Renal cortical epithelial cell (primary cell): ENCODE measurements at regions not wholly inside any gene's neighbourhood (a gene's known extent, or its start where the extent isn't known, plus 50 kb on each side); places are given as distances from the start of the nearest gene placed in this dataset.

Experiments used
- DNase-seq: peaks from one replicate; pipeline ENCODE4 v3.0.0-alpha.2; 2011; ENCODE audit warnings: low read depth

GRCh38 chr13:44174769-44175425 is 198.7 kb upstream of the SERP2 start:
- peak; percentile 72 for DNase-seq

DNA sequence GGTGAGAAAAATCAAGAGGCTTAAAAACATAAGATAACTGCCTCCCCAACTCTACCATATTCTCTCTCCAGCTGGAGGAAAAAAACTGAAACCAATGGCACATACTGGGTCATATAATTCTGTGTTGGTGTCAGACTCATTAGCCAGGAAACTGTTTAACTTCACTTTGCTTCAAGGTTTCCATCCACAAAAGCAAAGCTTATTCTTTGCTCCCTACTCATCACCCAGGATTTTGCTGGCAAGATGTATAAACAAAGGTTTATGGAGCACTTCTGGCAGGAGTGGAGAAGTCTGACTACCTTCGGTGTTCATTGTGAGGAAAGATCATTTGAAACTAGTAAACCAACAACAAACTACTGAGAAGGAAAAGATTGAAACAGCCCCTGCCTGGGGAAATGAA is 197.5 kb upstream of the SERP2 start:
- DNase-seq = peak; percentile 36

DNA sequence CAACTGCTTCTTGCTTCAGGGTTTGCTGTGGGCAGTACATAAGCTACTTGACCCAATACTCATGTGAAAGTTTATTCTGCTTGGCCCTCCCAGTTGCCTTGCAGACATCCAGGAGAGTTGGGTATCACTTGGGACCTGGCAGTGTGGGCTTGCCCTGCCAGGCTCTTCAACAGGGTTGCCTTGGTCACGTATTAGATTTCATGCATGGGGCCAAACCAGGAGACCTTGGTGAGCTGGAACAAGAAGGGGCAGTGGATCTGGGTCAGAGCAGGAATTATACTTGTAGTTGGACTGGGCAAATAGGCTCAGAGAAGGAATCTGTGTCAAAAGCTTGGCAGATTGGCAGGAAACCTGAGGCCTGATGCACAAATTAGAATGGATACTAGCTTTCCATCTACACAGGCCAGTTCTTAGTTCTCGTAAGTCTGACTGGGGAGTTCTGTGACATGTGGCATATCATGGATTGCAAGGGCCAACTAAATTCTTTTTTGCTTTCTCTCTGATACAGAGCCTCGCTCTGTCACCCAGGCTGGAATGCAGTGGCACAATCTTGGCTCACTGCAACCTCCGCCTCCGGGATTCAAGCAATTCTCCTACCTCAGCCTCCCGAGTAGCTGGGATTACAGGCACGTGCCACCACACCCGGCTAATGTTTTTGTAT is 192.6 kb upstream of the SERP2 start:
- DNase-seq = no peak

GRCh38 chr13:44181931-44182330 is 191.7 kb upstream of the SERP2 start:
- DNase-seq = peak; percentile 28

DNA sequence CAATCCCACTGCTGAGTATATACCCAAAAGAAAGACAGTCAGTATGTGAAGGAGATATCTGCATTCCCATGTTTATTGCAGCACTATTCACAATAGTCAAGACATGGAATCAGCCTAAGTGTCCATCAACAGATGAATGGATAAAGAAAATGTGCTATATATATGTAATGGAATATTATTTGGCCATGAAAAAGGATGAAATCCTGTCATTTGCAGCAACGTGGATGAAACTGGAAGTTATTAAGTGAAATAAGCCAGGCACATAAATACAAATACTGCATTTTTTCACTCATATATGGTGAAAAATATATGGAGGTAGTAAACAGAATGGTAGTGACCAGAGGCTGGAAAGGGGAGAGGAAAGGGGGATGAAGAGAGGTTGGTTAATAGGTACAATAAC is 188.9 kb upstream of the SERP2 start:
- no peak for DNase-seq

GRCh38 chr13:44188257-44188656 is 185.4 kb upstream of the SERP2 start:
- peak; percentile 85 for DNase-seq

DNA sequence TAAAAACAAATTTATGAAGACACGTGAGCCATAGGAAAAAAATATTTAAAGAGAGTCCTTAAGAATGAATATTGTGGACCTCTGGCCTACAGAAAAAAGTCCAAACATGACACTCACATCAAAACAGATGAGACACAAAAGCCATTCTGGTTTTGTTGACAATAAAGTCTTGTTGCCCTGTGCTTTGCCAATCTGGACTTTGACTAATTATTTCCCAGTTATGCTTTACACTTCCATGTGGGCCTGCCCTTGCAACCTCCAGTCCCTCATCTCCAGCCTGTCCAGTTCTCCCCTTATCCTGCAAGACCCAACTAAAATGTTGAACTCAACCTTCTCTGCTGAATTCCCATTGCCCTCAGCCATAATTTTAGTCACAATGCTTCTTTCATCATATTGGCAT is 184.5 kb upstream of the SERP2 start:
- no peak for DNase-seq

GRCh38 chr13:44191103-44191502 is 182.5 kb upstream of the SERP2 start:
- no peak for DNase-seq

GRCh38 chr13:44191504-44192171 is 182.0 kb upstream of the SERP2 start:
- peak; percentile 44 for DNase-seq

DNA sequence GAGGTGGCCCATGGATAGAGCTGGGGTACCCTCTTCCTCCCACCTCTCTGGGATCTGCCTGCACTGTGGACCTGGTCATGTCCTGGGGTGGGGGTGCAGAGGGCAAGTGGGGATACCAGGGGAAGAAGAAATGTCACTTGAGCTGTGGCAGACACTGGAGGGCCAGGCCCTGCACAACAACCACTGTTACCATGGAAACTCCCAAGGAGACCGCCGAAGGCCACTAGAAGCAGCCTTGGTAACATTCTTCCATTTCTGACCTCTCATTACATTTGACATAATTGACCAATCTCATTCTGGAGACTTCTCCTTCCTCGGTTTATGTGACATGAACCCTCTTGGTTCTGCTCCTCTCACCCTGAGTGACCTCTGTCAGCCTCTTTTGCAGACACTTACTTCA is 179.9 kb upstream of the SERP2 start:
- DNase-seq = no peak

- DNase-seq = no peak
Measured at GRCh38 chr13:44195245-44195644, 178.4 kb upstream of the SERP2 start.

- no peak for DNase-seq
Measured at GRCh38 chr13:44196196-44196751, 177.3 kb upstream of the SERP2 start.

GRCh38 chr13:44197791-44198770 is 175.5 kb upstream of the SERP2 start:
- peak; percentile 52 for DNase-seq

DNA sequence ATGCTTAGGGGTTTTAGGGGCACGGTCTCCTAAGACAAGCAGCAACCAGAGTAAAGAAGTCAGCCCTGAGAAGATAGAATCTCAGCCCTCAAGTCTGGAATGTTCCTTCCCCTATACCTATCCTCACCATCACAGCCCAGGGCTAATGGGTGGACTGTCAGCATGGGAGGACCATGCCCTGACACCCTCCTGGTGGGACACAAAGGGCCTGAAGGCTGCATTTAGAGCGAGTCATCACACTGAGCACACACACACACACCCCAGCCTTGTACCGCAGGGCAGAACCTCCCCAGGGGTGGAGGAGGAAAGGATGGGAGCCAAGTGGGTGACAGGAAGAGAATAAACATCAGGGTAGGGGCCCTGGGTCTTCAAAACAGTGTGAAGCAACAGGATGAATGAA is 174.8 kb upstream of the SERP2 start:
- DNase-seq = no peak

DNA sequence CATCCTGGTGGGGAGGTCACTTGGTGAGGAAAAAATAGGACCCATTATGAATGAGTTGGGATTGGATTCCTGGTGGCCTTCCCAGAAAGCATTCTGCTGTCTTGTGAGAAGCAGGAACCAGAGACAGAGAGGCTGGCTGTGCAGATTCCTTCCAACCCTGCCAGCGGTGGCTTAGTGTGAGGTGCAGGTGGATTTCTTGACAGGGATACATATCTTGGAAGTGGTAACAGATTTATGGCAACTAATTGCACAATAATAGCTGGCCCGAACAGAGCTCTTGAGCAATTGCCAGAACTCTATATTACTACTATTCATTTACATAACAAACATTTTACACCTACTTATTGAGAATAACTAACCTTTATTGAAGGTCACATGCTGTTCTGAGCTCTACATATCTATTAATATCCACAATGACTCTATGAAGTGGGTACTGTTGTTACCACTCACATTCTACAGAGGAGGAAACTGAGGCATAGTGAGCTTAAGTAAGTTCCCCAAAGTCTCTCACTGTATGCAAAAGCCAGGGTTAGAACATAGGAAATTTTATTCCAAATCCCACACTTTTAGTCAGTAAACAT is 173.9 kb upstream of the SERP2 start:
- DNase-seq = no peak

- no peak for DNase-seq
Measured at GRCh38 chr13:44206434-44206833, 167.2 kb upstream of the SERP2 start.

DNA sequence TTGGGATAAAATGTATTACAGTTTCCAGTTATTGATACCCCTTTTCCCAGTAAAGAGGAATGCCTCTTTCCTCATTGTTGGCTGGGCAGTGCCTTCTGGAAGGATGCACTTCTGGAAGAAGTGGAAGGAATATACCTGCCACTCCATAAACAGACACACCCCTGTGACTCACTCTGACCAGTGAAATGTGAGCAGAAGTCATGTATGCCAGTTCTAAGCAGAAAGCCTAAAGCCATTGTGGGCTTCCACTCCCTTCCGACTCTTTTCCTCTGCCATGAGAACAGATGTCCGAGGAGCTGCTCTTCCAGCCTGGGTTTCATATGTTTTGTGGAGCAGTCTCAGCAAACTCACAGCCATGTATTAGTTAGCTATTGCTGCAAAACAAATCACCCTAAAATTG is 166.1 kb upstream of the SERP2 start:
- no peak for DNase-seq

DNA sequence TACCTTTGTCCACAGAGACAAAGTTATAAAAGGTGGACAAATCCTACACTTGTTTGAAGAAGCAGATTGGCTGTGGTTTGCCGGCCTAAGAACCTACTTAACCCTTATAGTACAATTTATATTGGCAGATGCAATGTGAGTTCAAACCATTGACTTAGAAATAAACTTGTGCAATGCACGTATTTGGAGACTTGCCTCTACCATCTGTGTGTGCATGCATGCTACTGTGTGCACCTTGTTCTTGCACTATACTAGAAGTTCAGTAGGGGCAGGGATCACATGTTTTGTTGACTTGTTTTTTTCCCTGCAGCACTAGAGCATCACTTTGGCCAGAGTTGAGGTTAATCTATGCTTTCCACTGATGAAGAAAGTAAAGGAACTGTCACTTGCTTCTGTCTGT is 163.1 kb upstream of the SERP2 start:
- DNase-seq = no peak

DNA sequence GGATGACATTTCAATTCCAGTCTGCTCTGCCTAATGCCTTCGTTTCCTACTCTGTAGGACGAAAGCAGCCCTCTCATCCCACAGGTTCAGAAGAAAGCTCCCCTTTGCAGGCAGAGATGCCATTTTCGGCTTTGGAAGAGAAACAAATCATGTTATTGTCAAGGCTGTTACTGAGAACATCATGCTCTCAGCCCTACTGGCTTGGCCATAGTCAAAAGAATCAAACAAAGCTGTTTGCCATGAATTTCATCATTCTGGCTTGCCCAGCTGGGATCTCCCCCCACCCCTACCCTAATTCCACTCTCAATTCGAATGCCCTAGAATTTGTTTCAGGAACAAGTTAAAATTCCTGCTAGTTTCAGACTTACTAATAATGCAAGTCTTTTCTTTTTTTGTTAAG is 162.3 kb upstream of the SERP2 start:
- DNase-seq = no peak

GRCh38 chr13:44211704-44212346 is 161.8 kb upstream of the SERP2 start:
- no peak for DNase-seq
